ENCODE measurements at regions not wholly inside any gene's neighbourhood (a gene's known extent, or its start where the extent isn't known, plus 50 kb on each side); places are given as distances from the start of the nearest gene placed in this dataset.

DNA sequence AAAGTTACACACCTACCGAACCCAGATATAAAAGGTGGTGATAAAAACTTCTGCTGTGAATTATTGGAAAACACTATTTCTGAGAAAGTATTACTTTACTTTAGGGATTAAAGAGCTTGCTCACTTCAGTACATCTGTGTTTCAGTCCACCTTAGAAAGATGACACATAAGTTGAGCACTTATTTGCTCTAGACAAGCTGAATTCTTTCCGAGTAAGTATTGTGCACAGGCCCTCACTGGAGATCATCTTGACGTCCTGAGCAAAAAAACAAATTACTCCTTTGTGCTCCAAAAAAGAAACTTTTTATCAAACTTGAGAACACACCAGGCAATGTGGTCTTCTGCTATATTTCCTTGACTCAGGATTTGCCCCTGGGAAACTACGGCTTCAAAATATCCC lies 231.0 kb upstream of the GRAMD2B start:
- TF ChIP-seq, protein P1, sequence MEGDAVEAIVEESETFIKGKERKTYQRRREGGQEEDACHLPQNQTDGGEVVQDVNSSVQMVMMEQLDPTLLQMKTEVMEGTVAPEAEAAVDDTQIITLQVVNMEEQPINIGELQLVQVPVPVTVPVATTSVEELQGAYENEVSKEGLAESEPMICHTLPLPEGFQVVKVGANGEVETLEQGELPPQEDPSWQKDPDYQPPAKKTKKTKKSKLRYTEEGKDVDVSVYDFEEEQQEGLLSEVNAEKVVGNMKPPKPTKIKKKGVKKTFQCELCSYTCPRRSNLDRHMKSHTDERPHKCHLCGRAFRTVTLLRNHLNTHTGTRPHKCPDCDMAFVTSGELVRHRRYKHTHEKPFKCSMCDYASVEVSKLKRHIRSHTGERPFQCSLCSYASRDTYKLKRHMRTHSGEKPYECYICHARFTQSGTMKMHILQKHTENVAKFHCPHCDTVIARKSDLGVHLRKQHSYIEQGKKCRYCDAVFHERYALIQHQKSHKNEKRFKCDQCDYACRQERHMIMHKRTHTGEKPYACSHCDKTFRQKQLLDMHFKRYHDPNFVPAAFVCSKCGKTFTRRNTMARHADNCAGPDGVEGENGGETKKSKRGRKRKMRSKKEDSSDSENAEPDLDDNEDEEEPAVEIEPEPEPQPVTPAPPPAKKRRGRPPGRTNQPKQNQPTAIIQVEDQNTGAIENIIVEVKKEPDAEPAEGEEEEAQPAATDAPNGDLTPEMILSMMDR (IDR thresholded peaks at IDR 0.05; ENCODE audit: low read depth, low read length, missing input control) = no peak
- TF ChIP-seq JUND (IDR thresholded peaks at IDR 0.05) (no peak), FOXA1 (IDR thresholded peaks at IDR 0.05) (no peak), RXRA (IDR thresholded peaks at IDR 0.05) (no peak), NR2F2 (IDR thresholded peaks at IDR 0.05) (no peak), YY1 (IDR thresholded peaks at IDR 0.05) (no peak)

Measured in liver (tissue), 3 donors.